WERI-Rb-1 (cell line): ENCODE measurements at regions not wholly inside any gene's neighbourhood (a gene's known extent, or its start where the extent isn't known, plus 50 kb on each side); places are given as distances from the start of the nearest gene placed in this dataset.

Experiments used
- DNase-seq: peaks from one replicate; pipeline ENCODE4 v3.0.0-alpha.2; 2020
- H3K27ac ChIP-seq: fragments of 250-450 bp; sonication (Bioruptor Pico); 2 replicates; pipeline ENCODE4 v1.5.1; 2020; ENCODE audit warnings: mild to moderate bottlenecking, moderate library complexity
- H3K27me3 ChIP-seq: fragments of 250-450 bp; sonication (Bioruptor Pico); 2 replicates; pipeline ENCODE4 v1.5.1; 2021; ENCODE audit warnings: mild to moderate bottlenecking, low read depth, moderate library complexity; ENCODE audit not compliant: insufficient read depth, severe bottlenecking
- H3K36me3 ChIP-seq: fragments of 250-450 bp; sonication (Bioruptor Pico); 2 replicates; pipeline ENCODE4 v1.5.1; 2020; ENCODE audit warnings: mild to moderate bottlenecking, moderate library complexity
- H3K4me3 ChIP-seq: 2 replicates; pipeline ENCODE4 v1.5.1; 2011; ENCODE audit warnings: low read depth, mild to moderate bottlenecking, control low read depth, low read length
- H3K9me3 ChIP-seq: fragments of 250-450 bp; sonication (Bioruptor Pico); 2 replicates; pipeline ENCODE4 v1.5.1; 2021; ENCODE audit warnings: mild to moderate bottlenecking, moderate library complexity; ENCODE audit not compliant: severe bottlenecking
- CTCF ChIP-seq: IDR thresholded peaks from 2 replicates; pipeline ENCODE4 v1.5.1; 2011; ENCODE audit warnings: low read depth, mild to moderate bottlenecking, control low read depth, inconsistent platforms, low read length

GRCh38 chr6:104162036-104162669, 697.6 kb downstream of the HACE1 start:
- Histone ChIP-seq H3K9me3 (no peaks in the 10 kb centered on the region), H3K27me3 (no peaks in the 10 kb centered on the region), H3K4me3 (no peak overlapping the region), H3K27ac (no peak overlapping the region), H3K36me3 (no peaks in the 10 kb centered on the region)
- no peak for DNase-seq
- no peak for TF ChIP-seq CTCF

DNA sequence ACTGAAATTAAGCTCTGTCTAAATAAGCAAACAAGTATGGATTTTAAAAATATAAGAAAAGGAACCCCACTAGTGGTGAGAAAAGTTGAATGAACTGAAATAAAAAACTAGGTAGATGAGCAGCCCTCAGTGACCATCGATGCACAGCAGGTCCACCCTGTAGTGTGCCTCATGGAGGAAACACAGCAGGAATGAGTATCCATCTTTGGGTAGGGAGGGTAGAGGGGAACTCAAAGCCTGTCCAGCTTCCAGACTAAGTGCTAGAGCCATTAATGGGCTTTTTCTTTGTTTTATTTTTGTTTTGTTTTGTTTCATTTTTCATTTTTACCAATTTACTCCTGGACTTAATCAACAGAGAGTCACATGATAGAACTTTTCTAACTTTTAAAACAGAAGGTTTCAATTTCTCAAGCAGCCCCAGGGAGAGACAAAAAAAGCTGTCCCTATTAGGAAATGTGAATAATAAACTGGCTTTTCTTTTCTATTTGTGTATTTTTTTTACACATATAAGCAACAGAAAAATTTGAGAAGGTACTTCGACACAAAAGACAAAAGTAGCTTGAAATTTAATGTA, 700.6 kb downstream of the HACE1 start:
- no peaks in the 10 kb centered on the region for H3K9me3 ChIP-seq
- H3K27me3 ChIP-seq, result no peaks in the 10 kb centered on the region
- no peak overlapping the region for H3K4me3 ChIP-seq
- DNase-seq, result no peak
- no peaks in the 10 kb centered on the region for H3K36me3 ChIP-seq
- no peak overlapping the region for H3K27ac ChIP-seq
- TF ChIP-seq CTCF, result no peak

- H3K36me3 ChIP-seq, result no peaks in the 10 kb centered on the region
- H3K9me3 ChIP-seq, result no peaks in the 10 kb centered on the region
- no peak for TF ChIP-seq CTCF
- DNase-seq, result no peak
- H3K4me3 ChIP-seq, result no peak overlapping the region
- H3K27me3 ChIP-seq, result no peaks in the 10 kb centered on the region
- H3K27ac ChIP-seq, result no peak overlapping the region
These were observed 716.0 kb downstream of the HACE1 start for GRCh38 chr6:104143757-104144156.

DNA sequence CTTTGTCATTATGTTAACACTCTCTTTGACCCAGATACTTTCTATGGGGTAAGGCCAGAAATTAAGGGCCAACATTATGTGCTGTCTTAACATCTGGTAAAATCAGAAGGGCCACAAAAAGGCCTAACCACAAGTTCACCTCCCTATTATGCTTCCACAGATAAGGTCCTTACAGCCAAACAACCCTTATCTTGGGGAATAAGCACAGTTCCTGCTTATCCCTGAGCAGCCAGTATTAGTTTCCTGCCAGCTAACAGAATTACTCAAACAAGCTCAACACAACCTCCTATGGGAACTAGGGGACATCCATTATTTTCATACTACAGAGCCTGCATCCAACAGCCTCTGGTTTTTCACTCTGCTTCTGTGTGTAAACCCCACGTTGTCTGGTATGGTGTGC, 724.8 kb downstream of the HACE1 start:
- Histone ChIP-seq H3K27ac (no peak overlapping the region), H3K36me3 (no peaks in the 10 kb centered on the region), H3K4me3 (no peak overlapping the region), H3K27me3 (no peaks in the 10 kb centered on the region), H3K9me3 (no peaks in the 10 kb centered on the region)
- DNase-seq, result no peak
- no peak for TF ChIP-seq CTCF

- no peak for DNase-seq
- Histone ChIP-seq H3K27ac (no peak overlapping the region), H3K36me3 (no peaks in the 10 kb centered on the region), H3K9me3 (no peaks in the 10 kb centered on the region), H3K4me3 (no peak overlapping the region), H3K27me3 (no peaks in the 10 kb centered on the region)
- no peak for TF ChIP-seq CTCF
These were observed 729.4 kb downstream of the HACE1 start for GRCh38 chr6:104130343-104130742.
